ENCODE measurements at regions not wholly inside any gene's neighbourhood (a gene's known extent, or its start where the extent isn't known, plus 50 kb on each side); places are given as distances from the start of the nearest gene placed in this dataset.

GRCh38 chr11:70584498-70585235 is 186.3 kb downstream of the CTTN start:
- TF ChIP-seq POLR2A (IDR thresholded peaks at IDR 0.05) (no peak), CTCF (IDR thresholded peaks at IDR 0.05) (no peak)
- intact Hi-C loops (cut with DNase I; ENCODE audit: low total_unique reads): no loop called here
- DNase-seq: no peak
- H3K36me3 ChIP-seq: no peaks in the 10 kb centered on the region
- no peaks in the 10 kb centered on the region for H3K4me1 ChIP-seq
- no peaks in the 10 kb centered on the region for H3K27me3 ChIP-seq
- H3K27ac ChIP-seq: no peak overlapping the region
- H3K4me3 ChIP-seq: no peak overlapping the region
- H3K9me3 ChIP-seq: no peaks in the 10 kb centered on the region

- H3K4me3 ChIP-seq: no peak overlapping the region
- H3K27ac ChIP-seq: no peak overlapping the region
- no peaks in the 10 kb centered on the region for H3K36me3 ChIP-seq
- no peaks in the 10 kb centered on the region for H3K9me3 ChIP-seq
- TF ChIP-seq CTCF (IDR thresholded peaks at IDR 0.05): no peak
- TF ChIP-seq POLR2A (IDR thresholded peaks at IDR 0.05): no peak
- H3K4me1 ChIP-seq: no peaks in the 10 kb centered on the region
- H3K27me3 ChIP-seq: no peaks in the 10 kb centered on the region
- no peak for DNase-seq
- intact Hi-C loops (cut with DNase I; ENCODE audit: low total_unique reads): no loop called here
Measured at GRCh38 chr11:70585236-70585545, 186.9 kb downstream of the CTTN start.

- intact Hi-C loops (cut with DNase I; ENCODE audit: low total_unique reads): no loop called here
- Histone ChIP-seq H3K36me3 (no peaks in the 10 kb centered on the region), H3K4me1 (no peaks in the 10 kb centered on the region), H3K27me3 (no peaks in the 10 kb centered on the region), H3K9me3 (no peaks in the 10 kb centered on the region), H3K27ac (no peak overlapping the region), H3K4me3 (no peak overlapping the region)
- no peak for DNase-seq
- TF ChIP-seq CTCF (IDR thresholded peaks at IDR 0.05) (no peak), POLR2A (IDR thresholded peaks at IDR 0.05) (no peak)
Measured at GRCh38 chr11:70586261-70587074, 188.1 kb downstream of the CTTN start.

GRCh38 chr11:70587075-70587389 is 188.7 kb downstream of the CTTN start:
- no peaks in the 10 kb centered on the region for H3K9me3 ChIP-seq
- no peak overlapping the region for H3K4me3 ChIP-seq
- H3K27me3 ChIP-seq: no peaks in the 10 kb centered on the region
- no peaks in the 10 kb centered on the region for H3K4me1 ChIP-seq
- no peak overlapping the region for H3K27ac ChIP-seq
- intact Hi-C loops (cut with DNase I; ENCODE audit: low total_unique reads): no loop called here
- no peaks in the 10 kb centered on the region for H3K36me3 ChIP-seq
- no peak for TF ChIP-seq POLR2A (IDR thresholded peaks at IDR 0.05)
- TF ChIP-seq CTCF (IDR thresholded peaks at IDR 0.05): no peak
- no peak for DNase-seq

- H3K4me3 ChIP-seq: no peak overlapping the region
- H3K27ac ChIP-seq: no peak overlapping the region
- no peaks in the 10 kb centered on the region for H3K9me3 ChIP-seq
- no peaks in the 10 kb centered on the region for H3K27me3 ChIP-seq
- H3K36me3 ChIP-seq: no peaks in the 10 kb centered on the region
- intact Hi-C loops (cut with DNase I; ENCODE audit: low total_unique reads): no loop called here
- no peak for DNase-seq
- TF ChIP-seq CTCF (IDR thresholded peaks at IDR 0.05) (no peak), POLR2A (IDR thresholded peaks at IDR 0.05) (no peak)
- no peaks in the 10 kb centered on the region for H3K4me1 ChIP-seq
Measured at GRCh38 chr11:70590356-70590991, 192.1 kb downstream of the CTTN start.
